ENCODE measurements at regions not wholly inside any gene's neighbourhood (a gene's known extent, or its start where the extent isn't known, plus 50 kb on each side); places are given as distances from the start of the nearest gene placed in this dataset.

GRCh38 chr15:36029606-36030210, 483.7 kb upstream of the DPH6 start:
- no peak for TF ChIP-seq ZNF274 (IDR thresholded peaks at IDR 0.05; ENCODE audit: low read depth, low read length)
- TF ChIP-seq ZFX (IDR thresholded peaks at IDR 0.05), result no peak
- TF ChIP-seq POLR2A (IDR thresholded peaks at IDR 0.05; ENCODE audit: borderline replicate concordance, extremely low read depth, insufficient read depth, insufficient read length), result no peak
- TF ChIP-seq CTCF (IDR thresholded peaks at IDR 0.05 in 2 of 3, conservative IDR thresholded peaks at IDR 0.05 in 1 of 3; ENCODE audit: borderline replicate concordance in 1 of 3, insufficient read depth in 1 of 3, low read depth in 2 of 3, low read length in 2 of 3), result no peak
- no peak for TF ChIP-seq REST (IDR thresholded peaks at IDR 0.05; ENCODE audit: low read depth)
- no peak for TF ChIP-seq POLR2AphosphoS5 (IDR thresholded peaks at IDR 0.05; ENCODE audit: low read depth, low read length)
- TF ChIP-seq CEBPB (IDR thresholded peaks at IDR 0.05; ENCODE audit: low read depth), result no peak
- TF ChIP-seq EZH2phosphoT487 (IDR thresholded peaks at IDR 0.05; ENCODE audit: borderline replicate concordance), result no peak
- TF ChIP-seq RAD21 (IDR thresholded peaks at IDR 0.05; ENCODE audit: low read depth), result no peak

All from HCT116 (cell line).